H1 (cell line): ENCODE measurements at regions not wholly inside any gene's neighbourhood (a gene's known extent, or its start where the extent isn't known, plus 50 kb on each side); places are given as distances from the start of the nearest gene placed in this dataset.

Experiments used
- CTCF ChIA-PET: fragments of 300-600 bp; sonication (Branson Sonifier 250); formaldehyde crosslinking; loops from one replicate; lab custom pipeline; 2021; ENCODE audit not compliant: partially characterized antibody; lab: Charles Lee
- POLR2A ChIA-PET: fragments of 300-600 bp; sonication (Branson Sonifier 250); formaldehyde crosslinking; loops from one replicate; lab custom pipeline; 2021; ENCODE audit warnings: inconsistent platforms; ENCODE audit not compliant: partially characterized antibody; lab: Charles Lee
- DNase-seq, 2 experiments: peaks; one replicate each; pipeline versions ENCODE4 v3.0.0 to v3.0.0-alpha.2; 2010 to 2022; ENCODE audit warnings: low spot score in 2 of 2, low read depth in 1 of 2, mixed read lengths in 1 of 2
- FAIRE-seq: peaks from 2 replicates; lab custom pipeline; 2011; peaks lifted over from hg19 to GRCh38; lab: Jason Lieb, UNC
- H2AFZ ChIP-seq: 2 replicates; pipeline ENCODE4 v1.8.1; 2012; ENCODE audit warnings: low read length, inconsistent platforms
- H2AK5ac ChIP-seq: 2 replicates; pipeline ENCODE4 v1.6.1; 2013; ENCODE audit warnings: low read depth, low read length
- H2BK120ac ChIP-seq: replicated peaks from 2 replicates; pipeline ENCODE3; 2013; ENCODE audit warnings: low read depth, low read length, inconsistent platforms
- H2BK12ac ChIP-seq: 2 replicates; pipeline ENCODE4 v1.6.1; 2013; ENCODE audit warnings: low read depth, low read length
- H2BK15ac ChIP-seq: 2 replicates; pipeline ENCODE4 v1.6.1; 2013; ENCODE audit warnings: low read length
- H2BK20ac ChIP-seq: 2 replicates; pipeline ENCODE4 v1.6.1; 2013; ENCODE audit warnings: low read length
- H2BK5ac ChIP-seq: 2 replicates; pipeline ENCODE4 v1.6.1; 2013; ENCODE audit warnings: low read depth, low read length
- H3K14ac ChIP-seq: 2 replicates; pipeline ENCODE4 v1.6.1; 2013; ENCODE audit warnings: inconsistent platforms; ENCODE audit not compliant: insufficient read length
- H3K18ac ChIP-seq: 2 replicates; pipeline ENCODE4 v1.6.1; 2013; ENCODE audit warnings: low read length; ENCODE audit errors: extremely low read depth
- H3K23ac ChIP-seq: 2 replicates; pipeline ENCODE4 v1.6.1; 2013; ENCODE audit warnings: inconsistent platforms; ENCODE audit not compliant: insufficient read length
- H3K23me2 ChIP-seq: 2 replicates; pipeline ENCODE4 v1.6.1; 2013; ENCODE audit warnings: low read depth, low read length
- H3K27ac ChIP-seq: 2 replicates; pipeline ENCODE4 v1.6.1; 2011; ENCODE audit warnings: low read depth, low read length, inconsistent platforms
- H3K27me3 ChIP-seq, 4 experiments: replicated peaks in 1 of 4; 1 replicate in 1 of 4; 2 replicates in 3 of 4; pipeline versions ENCODE4 v1.6.1 to v1.8.1; 2011 to 2013; ENCODE audit warnings: low read length in 3 of 4, mild to moderate bottlenecking in 3 of 4, inconsistent platforms in 2 of 4, mixed read lengths in 2 of 4, moderate library complexity in 1 of 4; ENCODE audit not compliant: control insufficient read depth in 3 of 4, insufficient read depth in 3 of 4; ENCODE audit errors: extremely low read depth in 1 of 4
- H3K36me3 ChIP-seq, 4 experiments: 2 replicates each; pipeline versions ENCODE4 v1.6.1 to v1.8.1; 2011 to 2013; ENCODE audit warnings: mild to moderate bottlenecking in 4 of 4, low read length in 3 of 4, moderate library complexity in 2 of 4, control low read depth in 1 of 4, inconsistent platforms in 1 of 4; ENCODE audit not compliant: insufficient read depth in 4 of 4, control insufficient read depth in 2 of 4
- H3K4ac ChIP-seq: replicated peaks from 2 replicates; pipeline ENCODE3; 2013; ENCODE audit warnings: low read length, low read depth, mixed read lengths, inconsistent platforms; ENCODE audit not compliant: insufficient read length
- H3K4me1 ChIP-seq, 4 experiments: replicated peaks in 1 of 4; 1 replicate in 1 of 4; 2 replicates in 3 of 4; pipeline versions ENCODE4 v1.6.1 to v1.8.1; 2011 to 2013; ENCODE audit warnings: low read length in 3 of 4, inconsistent platforms in 2 of 4, mixed read lengths in 1 of 4; ENCODE audit not compliant: insufficient read depth in 4 of 4, control insufficient read depth in 3 of 4
- H3K4me2 ChIP-seq, 2 experiments: 2 replicates each; pipeline versions ENCODE4 v1.6.1 to v1.8.1; 2011 to 2013; ENCODE audit warnings: low read depth in 2 of 2, low read length in 2 of 2, control low read depth in 1 of 2, inconsistent platforms in 1 of 2, mild to moderate bottlenecking in 1 of 2; ENCODE audit not compliant: insufficient read depth in 1 of 2
- H3K4me3 ChIP-seq, 4 experiments: fragments of 200-600, 300-600 bp in 1 of 4; sonication (generic), shearing (Covaris generic), sonication (Bioruptor Twin) in 1 of 4; 2 replicates each; pipeline versions ENCODE4 v1.5.1 to v1.8.1; 2011 to 2016; ENCODE audit warnings: low read length in 4 of 4, low read depth in 3 of 4, control low read depth in 2 of 4, inconsistent platforms in 2 of 4, mild to moderate bottlenecking in 2 of 4, mixed read lengths in 1 of 4, moderate library complexity in 1 of 4; ENCODE audit not compliant: insufficient read depth in 2 of 4; ENCODE audit errors: extremely low read depth in 1 of 4
- H3K56ac ChIP-seq: replicated peaks from 2 replicates; pipeline ENCODE3; 2013; ENCODE audit warnings: low read depth, mild to moderate bottlenecking, mixed read lengths, low read length, inconsistent platforms; ENCODE audit not compliant: insufficient read length
- H3K79me1 ChIP-seq: 2 replicates; pipeline ENCODE4 v1.6.1; 2013; ENCODE audit warnings: low read depth, low read length, control low read depth
- H3K79me2 ChIP-seq, 2 experiments: 2 replicates each; pipeline versions ENCODE4 v1.6.1 to v1.8.1; 2012 to 2013; ENCODE audit warnings: low read length in 2 of 2, mild to moderate bottlenecking in 2 of 2, inconsistent platforms in 1 of 2; ENCODE audit not compliant: insufficient read depth in 2 of 2, control insufficient read depth in 1 of 2
- H3K9ac ChIP-seq, 4 experiments: replicated peaks in 1 of 4; 1 replicate in 1 of 4; 2 replicates in 3 of 4; pipeline versions ENCODE4 v1.6.1 to v1.8.1; 2011 to 2013; ENCODE audit warnings: low read depth in 3 of 4, low read length in 3 of 4, control low read depth in 2 of 4, mild to moderate bottlenecking in 2 of 4, moderate library complexity in 2 of 4, inconsistent platforms in 1 of 4; ENCODE audit errors: extremely low read depth in 1 of 4
- H3K9me3 ChIP-seq, 2 experiments: 2 replicates each; pipeline versions ENCODE4 v1.6.1 to v1.8.1; 2012 to 2013; ENCODE audit warnings: mild to moderate bottlenecking in 2 of 2, moderate library complexity in 2 of 2, control low read depth in 1 of 2, inconsistent platforms in 1 of 2, low read depth in 1 of 2, low read length in 1 of 2, mixed read lengths in 1 of 2; ENCODE audit not compliant: insufficient read depth in 2 of 2
- H4K20me1 ChIP-seq, 2 experiments: replicated peaks in 1 of 2; 2 replicates each; pipeline versions ENCODE3 to v1.8.1; 2011 to 2013; ENCODE audit warnings: inconsistent platforms in 2 of 2, low read length in 2 of 2, mild to moderate bottlenecking in 1 of 2; ENCODE audit not compliant: insufficient read depth in 2 of 2, control insufficient read depth in 1 of 2
- H4K5ac ChIP-seq: 2 replicates; pipeline ENCODE4 v1.6.1; 2013; ENCODE audit warnings: low read length, low read depth, mixed read lengths, inconsistent platforms; ENCODE audit not compliant: insufficient read length
- H4K8ac ChIP-seq: 2 replicates; pipeline ENCODE4 v1.8.0; 2013; ENCODE audit warnings: mild to moderate bottlenecking, moderate library complexity, low read length, inconsistent platforms; ENCODE audit not compliant: insufficient read depth; ENCODE audit errors: extremely low read depth
- H4K91ac ChIP-seq: replicated peaks from 2 replicates; pipeline ENCODE3; 2013; ENCODE audit warnings: low read length, mixed read lengths, inconsistent platforms; ENCODE audit not compliant: insufficient read length
- ASH2L ChIP-seq: fragments of 200-600, 300-600 bp; sonication (generic); IDR thresholded peaks from one replicate; pipeline ENCODE4 v1.7.1; 2017; ENCODE audit warnings: low read length
- BACH1 ChIP-seq: IDR thresholded peaks from 2 replicates; pipeline ENCODE4 v1.6.1; 2012; ENCODE audit warnings: low read length, improper control_type of control experiment
- CHD1 ChIP-seq: IDR thresholded peaks from 2 replicates; pipeline ENCODE4 v1.6.1; 2012; ENCODE audit warnings: low read depth, low read length, improper control_type of control experiment
- CREB1 ChIP-seq: IDR thresholded peaks from 2 replicates; pipeline ENCODE4 v1.6.1; 2012; ENCODE audit warnings: inconsistent platforms
- FOSL1 ChIP-seq: IDR thresholded peaks from 2 replicates; pipeline ENCODE4 v1.6.1; 2011; ENCODE audit warnings: mild to moderate bottlenecking, low read depth, low read length, moderate library complexity; ENCODE audit not compliant: insufficient read depth
- GABPA ChIP-seq: IDR thresholded peaks from 2 replicates; pipeline ENCODE4 v1.6.1; 2011; ENCODE audit warnings: mild to moderate bottlenecking, low read length, moderate library complexity, borderline replicate concordance; ENCODE audit not compliant: insufficient read depth
- JUN ChIP-seq: IDR thresholded peaks from 2 replicates; pipeline ENCODE4 v1.6.1; 2011; ENCODE audit warnings: low read depth, mild to moderate bottlenecking, improper control_type of control experiment, low read length
- KDM1A ChIP-seq: fragments of 200-600, 300-600 bp; sonication (generic); IDR thresholded peaks from 2 replicates; pipeline ENCODE4 v1.7.1; 2016; ENCODE audit warnings: mild to moderate bottlenecking, low read length, borderline replicate concordance
- SIRT6 ChIP-seq: IDR thresholded peaks from one replicate; pipeline ENCODE4 v1.7.1; 2012; ENCODE audit warnings: low read length, inconsistent platforms
- TCF12 ChIP-seq: IDR thresholded peaks from 2 replicates; pipeline ENCODE4 v1.6.1; 2011; ENCODE audit warnings: low read depth, mild to moderate bottlenecking, low read length
- WGBS, 2 experiments: shearing (Covaris generic) in 1 of 2; methylation state at CpG; one replicate each; pipeline versions ENCODE4 v1.1.6 to v1.1.7; 2013 to 2015; ENCODE audit warnings: low lambda C conversion rate in 2 of 2, mixed read lengths in 2 of 2, inconsistent platforms in 1 of 2, low coverage in 1 of 2, missing lambda C conversion rate in 1 of 2; ENCODE audit not compliant: insufficient replicate concordance in 2 of 2, insufficient coverage in 1 of 2, insufficient read length in 1 of 2; ENCODE audit errors: extremely low coverage in 1 of 2, missing lambda C conversion rate in 1 of 2; 5-methylcytosine and 5-hydroxymethylcytosine counted together
- TF ChIP-seq, protein P1 (sequence below): IDR thresholded peaks from 2 replicates; pipeline ENCODE4 v1.6.1; 2012; ENCODE audit warnings: inconsistent platforms

- Histone ChIP-seq H3K79me1 (no peaks in the 10 kb centered on the region), H4K8ac (no peak overlapping the region), H2BK5ac (no peak overlapping the region), H2BK120ac (no peak overlapping the region), H3K27ac (no peak overlapping the region), H3K79me2 (no peaks in the 10 kb centered on the region), H4K5ac (no peak overlapping the region), H3K36me3 (no peaks in the 10 kb centered on the region), H3K4me1 (peaks cover 0 to 8% (median 3%) of the 10 kb centered on the region in 4 experiments; a peak in 2 of 7 replicates), H3K14ac (no peak overlapping the region), H2AK5ac (no peak overlapping the region), H3K9me3 (no peaks in the 10 kb centered on the region), H2BK20ac (no peak overlapping the region), H3K4me2 (no peak overlapping the region), H3K23ac (no peak overlapping the region), H4K20me1 (no peaks in the 10 kb centered on the region), H3K4me3 (no peak overlapping the region), H3K18ac (no peak overlapping the region), H2AFZ (no peak overlapping the region), H3K27me3 (no peaks in the 10 kb centered on the region), H3K56ac (no peak overlapping the region), H3K4ac (no peak overlapping the region), H3K9ac (no peak overlapping the region), H2BK15ac (no peak overlapping the region), H3K23me2 (no peaks in the 10 kb centered on the region), H4K91ac (no peak overlapping the region), H2BK12ac (no peak overlapping the region)
- WGBS, 2 experiments = 88% methylated on average over 3 of the region's 3 CpGs; no CpG with 5 or more reads in 1 of the 2 experiments
- FAIRE-seq = no peak
- no peak for DNase-seq
- ChIA-PET CTCF (interaction anchor here (1.6 kb wide), 1 partner anchor 15 kb away, joined by 3 read pairs; no protein-coding TSS in a partner anchor), POLR2A (interaction anchor here (0.5 kb wide), 1 partner anchor 402 kb away, joined by 3 read pairs; no protein-coding TSS in a partner anchor)
- no peak for TF ChIP-seq GABPA
- TF ChIP-seq FOSL1 = no peak
- no peak for TF ChIP-seq BACH1
- no peak for TF ChIP-seq SIRT6
- TF ChIP-seq CHD1 = no peak
- TF ChIP-seq ASH2L = no peak
- TF ChIP-seq KDM1A = no peak
- TF ChIP-seq, protein P1, sequence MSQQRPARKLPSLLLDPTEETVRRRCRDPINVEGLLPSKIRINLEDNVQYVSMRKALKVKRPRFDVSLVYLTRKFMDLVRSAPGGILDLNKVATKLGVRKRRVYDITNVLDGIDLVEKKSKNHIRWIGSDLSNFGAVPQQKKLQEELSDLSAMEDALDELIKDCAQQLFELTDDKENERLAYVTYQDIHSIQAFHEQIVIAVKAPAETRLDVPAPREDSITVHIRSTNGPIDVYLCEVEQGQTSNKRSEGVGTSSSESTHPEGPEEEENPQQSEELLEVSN = no peak
- no peak for TF ChIP-seq TCF12
- no peak for TF ChIP-seq CREB1
- no peak for TF ChIP-seq JUN
Observed at GRCh38 chr5:56640763-56641406, 174.5 kb upstream of the MAP3K1 start.
